ENCODE measurements at regions not wholly inside any gene's neighbourhood (a gene's known extent, or its start where the extent isn't known, plus 50 kb on each side); places are given as distances from the start of the nearest gene placed in this dataset.
"Not testable (repeated sequence)": the region's sequence is repeated elsewhere in the genome, so short reads cannot be mapped to it uniquely, and the experiment has no call there.

GRCh38 chr12:102297412-102297811 is 99.8 kb upstream of the PMCH start:
- Histone ChIP-seq H3K36me3 (no peaks in the 10 kb centered on the region), H3K27me3 (replicated peaks in 1 of 7) (no peaks in the 10 kb centered on the region), H3K27ac (no peak overlapping the region), H3K9me3 (peaks cover 2 to 25% (median 21%) of the 10 kb centered on the region in 8 donors), H3K4me3 (no peak overlapping the region), H3K4me1 (no peaks in the 10 kb centered on the region)
- 93 to 96% (median 95%) methylated on average over 2 of the region's 2 CpGs for WGBS, 5 donors
- intact Hi-C loops (cut with DNase I; ENCODE audit: low total_unique reads), result no loop called here
- DNase-seq, result no peak
- TF ChIP-seq POLR2A (IDR thresholded peaks at IDR 0.05), result no peak
- no peak for TF ChIP-seq POLR2AphosphoS5 (IDR thresholded peaks at IDR 0.05)
- no peak for TF ChIP-seq CTCF (IDR thresholded peaks at IDR 0.05 in 8 of 11, conservative IDR thresholded peaks at IDR 0.05 in 3 of 11)

- Histone ChIP-seq H3K4me1 (no peaks in the 10 kb centered on the region), H3K36me3 (no peaks in the 10 kb centered on the region), H3K9me3 (peaks cover 0 to 13% (median 1%) of the 10 kb centered on the region in 8 donors), H3K27me3 (replicated peaks in 1 of 7) (no peaks in the 10 kb centered on the region), H3K4me3 (no peak overlapping the region), H3K27ac (no peak overlapping the region)
- no peak for DNase-seq
- 93 to 100% (median 96%) methylated on average over 1 of the region's 1 CpG for WGBS, 5 donors
- intact Hi-C loops (cut with DNase I; ENCODE audit: low total_unique reads), result no loop called here
- TF ChIP-seq POLR2AphosphoS5 (IDR thresholded peaks at IDR 0.05), result no peak
- TF ChIP-seq CTCF (IDR thresholded peaks at IDR 0.05 in 8 of 11, conservative IDR thresholded peaks at IDR 0.05 in 3 of 11), result no peak
- TF ChIP-seq POLR2A (IDR thresholded peaks at IDR 0.05), result no peak
These were observed 96.9 kb upstream of the PMCH start for GRCh38 chr12:102294568-102294967.

- H3K27me3 ChIP-seq (replicated peaks in 1 of 7); H3K36me3 ChIP-seq; H3K4me3 ChIP-seq; intact Hi-C loops (cut with DNase I; ENCODE audit: low total_unique reads); DNase-seq; H3K27ac ChIP-seq; H3K4me1 ChIP-seq: not testable (repeated sequence)
- H3K9me3 ChIP-seq, result peaks cover 0 to 26% (median 6%) of the 10 kb centered on the region in 8 donors
- 78 to 92% (median 85%) methylated on average over 6 to 8 of the region's 8 CpGs for WGBS, 5 donors
These were observed 94.1 kb upstream of the PMCH start for GRCh38 chr12:102291498-102292440.

- H3K27me3 ChIP-seq (replicated peaks in 1 of 7); DNase-seq; intact Hi-C loops (cut with DNase I; ENCODE audit: low total_unique reads); H3K4me1 ChIP-seq; H3K4me3 ChIP-seq; H3K27ac ChIP-seq; H3K36me3 ChIP-seq: not testable (repeated sequence)
- WGBS, 5 donors, result 70 to 94% (median 91%) methylated on average over 2 of the region's 2 CpGs
- H3K9me3 ChIP-seq, result peaks cover 0 to 26% (median 6%) of the 10 kb centered on the region in 8 donors
These were observed 92.1 kb upstream of the PMCH start for GRCh38 chr12:102289702-102290101.

- intact Hi-C loops (cut with DNase I; ENCODE audit: low total_unique reads), result no loop called here
- WGBS, 5 donors, result 65 to 85% (median 67%) methylated on average over 1 of the region's 1 CpG
- no peaks in the 10 kb centered on the region for H3K27me3 ChIP-seq (replicated peaks in 1 of 7)
- H3K4me1 ChIP-seq, result no peaks in the 10 kb centered on the region
- DNase-seq, result no peak
- no peak overlapping the region for H3K27ac ChIP-seq
- H3K9me3 ChIP-seq, result peaks cover 0 to 9% (median 0%) of the 10 kb centered on the region in 8 donors
- no peak overlapping the region for H3K4me3 ChIP-seq
- H3K36me3 ChIP-seq, result no peaks in the 10 kb centered on the region
- TF ChIP-seq CTCF (IDR thresholded peaks at IDR 0.05 in 8 of 11, conservative IDR thresholded peaks at IDR 0.05 in 3 of 11), result no peak
- no peak for TF ChIP-seq POLR2A (IDR thresholded peaks at IDR 0.05)
- TF ChIP-seq POLR2AphosphoS5 (IDR thresholded peaks at IDR 0.05), result no peak
These were observed 83.6 kb upstream of the PMCH start for GRCh38 chr12:102281231-102281630.

- H3K4me3 ChIP-seq; H3K36me3 ChIP-seq; H3K4me1 ChIP-seq; intact Hi-C loops (cut with DNase I; ENCODE audit: low total_unique reads); DNase-seq; H3K27me3 ChIP-seq (replicated peaks in 1 of 7); H3K27ac ChIP-seq: not testable (repeated sequence)
- H3K9me3 ChIP-seq, result peaks cover 0 to 19% (median 6%) of the 10 kb centered on the region in 8 donors
- WGBS, 5 donors, result 77 to 93% (median 84%) methylated on average over 1 to 2 of the region's 2 CpGs
These were observed 58.1 kb upstream of the PMCH start for GRCh38 chr12:102255687-102256086.

- H3K9me3 ChIP-seq, result peaks cover 0 to 12% (median 0%) of the 10 kb centered on the region in 8 donors
- H3K27ac ChIP-seq; intact Hi-C loops (cut with DNase I; ENCODE audit: low total_unique reads); H3K4me1 ChIP-seq; H3K36me3 ChIP-seq; H3K27me3 ChIP-seq (replicated peaks in 1 of 7); H3K4me3 ChIP-seq; DNase-seq: not testable (repeated sequence)
- whole genome bisulfite sequencing, 5 donors, result 93 to 97% (median 95%) methylated on average over 7 to 11 of the region's 11 CpGs
These were observed 53.4 kb upstream of the PMCH start for GRCh38 chr12:102251005-102251404.

Measured in spleen (tissue), 11 donors.